ENCODE measurements at regions not wholly inside any gene's neighbourhood (a gene's known extent, or its start where the extent isn't known, plus 50 kb on each side); places are given as distances from the start of the nearest gene placed in this dataset.

- TF ChIP-seq SP1 (IDR thresholded peaks at IDR 0.05) (no peak), HDGF (IDR thresholded peaks at IDR 0.05; ENCODE audit: borderline replicate concordance) (no peak), FOXM1 (IDR thresholded peaks at IDR 0.05; ENCODE audit: borderline replicate concordance) (no peak), LEF1 (IDR thresholded peaks at IDR 0.05; ENCODE audit: borderline replicate concordance) (no peak), ARNT (IDR thresholded peaks at IDR 0.05) (no peak), FOXK2 (IDR thresholded peaks at IDR 0.05) (no peak), PKNOX1 (IDR thresholded peaks at IDR 0.05) (no peak), CTBP1 (IDR thresholded peaks at IDR 0.05; ENCODE audit: borderline replicate concordance) (no peak)
- CTCF ChIA-PET, result no interaction called here
- no peak for DNase-seq (ENCODE audit: extremely low spot score)
- POLR2A ChIA-PET, result no interaction called here
Observed at GRCh38 chr6:71387179-71387578, 98.6 kb downstream of the OGFRL1 start.

DNA sequence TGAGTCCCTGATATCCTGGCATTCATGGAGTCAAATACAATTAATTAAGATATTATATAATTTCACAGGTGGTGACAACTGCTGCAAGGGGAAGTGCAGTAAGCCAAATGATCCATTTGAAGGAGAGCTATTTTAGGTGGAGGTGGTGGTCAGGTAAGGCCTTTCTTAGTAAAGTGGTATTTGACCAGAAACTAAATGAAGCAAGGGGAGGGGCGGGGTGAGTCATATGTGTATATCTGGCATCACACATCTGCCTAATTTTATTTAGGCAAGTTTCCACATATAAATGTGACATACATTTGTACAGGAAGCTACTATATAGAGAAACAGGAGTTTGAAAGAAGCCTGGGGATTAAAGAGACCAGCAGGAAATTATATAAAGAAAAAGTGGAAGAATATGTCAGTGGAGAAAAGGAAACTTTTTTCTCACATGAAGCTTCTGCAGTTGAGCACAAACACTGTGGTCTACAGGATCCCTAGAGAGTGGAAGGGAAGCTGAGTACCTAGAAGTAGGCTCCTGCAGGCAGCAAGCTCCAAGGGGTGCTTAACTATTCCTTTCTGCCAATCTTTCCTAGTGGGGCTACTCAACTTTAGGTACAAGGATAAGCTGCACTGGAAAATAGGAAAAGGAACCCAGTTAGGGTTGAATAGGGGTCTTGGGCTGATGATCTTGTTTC is 99.6 kb downstream of the OGFRL1 start:
- POLR2A ChIA-PET, result no interaction called here
- TF ChIP-seq ZNF384 (IDR thresholded peaks at IDR 0.05) (no peak), ELF4 (IDR thresholded peaks at IDR 0.05) (no peak)
- DNase-seq (ENCODE audit: extremely low spot score), result no peak
- CTCF ChIA-PET, result interaction anchor here (0.5 kb wide), 1 partner anchor 208 kb away, joined by 3 read pairs; no protein-coding TSS in a partner anchor

- POLR2A ChIA-PET, result no interaction called here
- CTCF ChIA-PET, result interaction anchor here (0.6 kb wide), 2 partner anchors 89 to 99 kb away, joined by 3 to 5 read pairs; no protein-coding TSS in a partner anchor
- DNase-seq (ENCODE audit: extremely low spot score), result no peak
- TF ChIP-seq ARNT (IDR thresholded peaks at IDR 0.05) (no peak), HDGF (IDR thresholded peaks at IDR 0.05; ENCODE audit: borderline replicate concordance) (no peak), LEF1 (IDR thresholded peaks at IDR 0.05; ENCODE audit: borderline replicate concordance) (no peak), SP1 (IDR thresholded peaks at IDR 0.05) (no peak), CTBP1 (IDR thresholded peaks at IDR 0.05; ENCODE audit: borderline replicate concordance) (no peak), FOXM1 (IDR thresholded peaks at IDR 0.05; ENCODE audit: borderline replicate concordance) (no peak)
Observed at GRCh38 chr6:71388856-71389527, 100.4 kb downstream of the OGFRL1 start.

DNA sequence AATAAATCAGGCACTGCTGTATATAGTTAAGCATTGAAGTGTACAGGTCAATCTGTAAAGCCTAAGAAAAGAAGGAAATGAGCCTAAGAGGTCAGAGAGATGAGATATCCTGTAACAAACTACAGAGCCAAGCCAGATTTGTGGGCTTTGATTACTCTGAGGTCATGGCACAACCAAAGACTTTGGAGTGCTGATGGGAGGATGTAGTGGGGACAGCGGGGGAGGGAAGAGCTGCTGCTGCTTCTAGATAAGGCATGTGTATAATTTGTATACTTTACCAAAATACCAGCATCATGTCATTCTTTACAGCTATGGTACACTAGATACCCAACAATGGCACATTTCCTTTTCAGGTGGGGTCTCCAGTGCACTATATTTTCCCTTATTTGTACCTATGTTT is 102.5 kb downstream of the OGFRL1 start:
- TF ChIP-seq FOXA1 (IDR thresholded peaks at IDR 0.05) (no peak), ELF4 (IDR thresholded peaks at IDR 0.05) (no peak), ZNF384 (IDR thresholded peaks at IDR 0.05) (no peak), L3MBTL2 (conservative IDR thresholded peaks at IDR 0.05) (no peak)
- no peak for DNase-seq (ENCODE audit: extremely low spot score)
- POLR2A ChIA-PET, result no interaction called here
- CTCF ChIA-PET, result no interaction called here

DNA sequence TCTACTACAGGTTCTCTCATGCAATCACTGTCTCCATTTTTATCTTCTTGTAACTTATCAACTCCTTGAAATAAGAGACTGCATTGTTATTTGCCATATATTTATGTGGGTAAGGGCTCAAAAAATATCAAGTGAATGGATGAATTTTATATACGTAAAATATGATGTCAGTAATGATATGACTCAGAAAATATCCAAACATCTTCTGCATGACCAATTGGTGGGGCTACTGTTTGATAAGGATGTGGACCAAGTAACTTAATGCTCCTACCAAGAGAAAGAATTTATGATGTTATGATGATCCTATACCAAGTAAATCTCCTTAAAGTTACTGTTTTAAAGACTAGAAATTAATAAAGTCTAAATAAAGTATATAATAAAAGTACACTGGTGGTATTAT is 103.7 kb downstream of the OGFRL1 start:
- CTCF ChIA-PET, result no interaction called here
- no peak for TF ChIP-seq ZNF384 (IDR thresholded peaks at IDR 0.05)
- no peak for TF ChIP-seq FOXA1 (IDR thresholded peaks at IDR 0.05)
- no peak for TF ChIP-seq NFRKB (IDR thresholded peaks at IDR 0.05)
- TF ChIP-seq LEF1 (IDR thresholded peaks at IDR 0.05; ENCODE audit: borderline replicate concordance), result no peak
- TF ChIP-seq SP1 (IDR thresholded peaks at IDR 0.05), result no peak
- TF ChIP-seq BHLHE40 (IDR thresholded peaks at IDR 0.05; ENCODE audit: borderline replicate concordance), result no peak
- TF ChIP-seq FOXM1 (IDR thresholded peaks at IDR 0.05; ENCODE audit: borderline replicate concordance), result no peak
- no peak for TF ChIP-seq ELF4 (IDR thresholded peaks at IDR 0.05)
- TF ChIP-seq HDGF (IDR thresholded peaks at IDR 0.05; ENCODE audit: borderline replicate concordance), result no peak
- TF ChIP-seq L3MBTL2 (conservative IDR thresholded peaks at IDR 0.05), result no peak
- no peak for TF ChIP-seq FOXK2 (IDR thresholded peaks at IDR 0.05)
- TF ChIP-seq ARNT (IDR thresholded peaks at IDR 0.05), result no peak
- no peak for TF ChIP-seq CTBP1 (IDR thresholded peaks at IDR 0.05; ENCODE audit: borderline replicate concordance)
- no peak for TF ChIP-seq PKNOX1 (IDR thresholded peaks at IDR 0.05)
- no peak for DNase-seq (ENCODE audit: extremely low spot score)
- POLR2A ChIA-PET, result no interaction called here

DNA sequence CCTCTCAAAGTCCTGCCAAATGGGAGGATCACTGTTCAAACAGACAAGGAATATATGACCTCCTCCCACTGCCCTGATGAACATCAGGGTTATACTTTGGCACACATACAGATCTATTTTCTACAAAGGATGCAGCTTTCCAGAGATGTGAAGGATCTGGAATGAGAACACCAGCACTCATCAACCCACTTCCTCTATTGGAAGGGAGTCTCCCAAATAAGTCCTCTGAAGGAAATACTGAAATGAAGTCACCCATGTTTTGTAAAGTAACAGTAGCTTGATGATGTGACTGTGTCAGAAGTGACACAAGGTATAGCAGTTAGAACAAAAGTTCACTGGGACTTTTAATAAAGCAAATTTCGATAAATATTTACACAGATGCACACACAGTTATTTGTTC is 104.9 kb downstream of the OGFRL1 start:
- DNase-seq (ENCODE audit: extremely low spot score), result no peak
- POLR2A ChIA-PET, result no interaction called here
- TF ChIP-seq CTBP1 (IDR thresholded peaks at IDR 0.05; ENCODE audit: borderline replicate concordance) (no peak), LEF1 (IDR thresholded peaks at IDR 0.05; ENCODE audit: borderline replicate concordance) (no peak), SP1 (IDR thresholded peaks at IDR 0.05) (no peak), FOXM1 (IDR thresholded peaks at IDR 0.05; ENCODE audit: borderline replicate concordance) (no peak), FOXK2 (IDR thresholded peaks at IDR 0.05) (no peak), NFRKB (IDR thresholded peaks at IDR 0.05) (no peak), ARNT (IDR thresholded peaks at IDR 0.05) (no peak)
- CTCF ChIA-PET, result no interaction called here

- ChIA-PET CTCF (no interaction called here), POLR2A (no interaction called here)
- TF ChIP-seq FOXK2 (IDR thresholded peaks at IDR 0.05) (no peak), FOXA1 (IDR thresholded peaks at IDR 0.05) (no peak), TARDBP (IDR thresholded peaks at IDR 0.05) (no peak), ELF4 (IDR thresholded peaks at IDR 0.05) (no peak), BHLHE40 (IDR thresholded peaks at IDR 0.05; ENCODE audit: borderline replicate concordance) (no peak), ARNT (IDR thresholded peaks at IDR 0.05) (no peak), NFRKB (IDR thresholded peaks at IDR 0.05) (no peak), SUZ12 (IDR thresholded peaks at IDR 0.05) (no peak), LEF1 (IDR thresholded peaks at IDR 0.05; ENCODE audit: borderline replicate concordance) (no peak), PKNOX1 (IDR thresholded peaks at IDR 0.05) (no peak), SP1 (IDR thresholded peaks at IDR 0.05) (no peak), L3MBTL2 (conservative IDR thresholded peaks at IDR 0.05) (no peak), CTBP1 (IDR thresholded peaks at IDR 0.05; ENCODE audit: borderline replicate concordance) (no peak), HDGF (IDR thresholded peaks at IDR 0.05; ENCODE audit: borderline replicate concordance) (no peak), ZNF384 (IDR thresholded peaks at IDR 0.05) (no peak), FOXM1 (IDR thresholded peaks at IDR 0.05; ENCODE audit: borderline replicate concordance) (no peak)
- DNase-seq (ENCODE audit: extremely low spot score), result no peak
Observed at GRCh38 chr6:71393981-71394432, 105.4 kb downstream of the OGFRL1 start.
